Neuronal stem cell (in vitro differentiated cells): ENCODE measurements at regions not wholly inside any gene's neighbourhood (a gene's known extent, or its start where the extent isn't known, plus 50 kb on each side); places are given as distances from the start of the nearest gene placed in this dataset.

ENCODE experiments used
- DNase-seq: peaks from one replicate; pipeline ENCODE4 v3.0.0-alpha.2; 2013; ENCODE audit warnings: low spot score
- H2AFZ ChIP-seq: one replicate; pipeline ENCODE4 v1.6.1; 2013; ENCODE audit warnings: mild to moderate bottlenecking, low read length, inconsistent platforms
- H2AK5ac ChIP-seq: 2 replicates; pipeline ENCODE4 v1.6.1; 2013; ENCODE audit warnings: low read depth, mild to moderate bottlenecking, inconsistent platforms, low read length, moderate library complexity, mixed read lengths
- H2BK120ac ChIP-seq: 2 replicates; pipeline ENCODE4 v1.6.1; 2013; ENCODE audit warnings: low read depth, mild to moderate bottlenecking, inconsistent platforms, low read length, moderate library complexity, mixed read lengths
- H2BK12ac ChIP-seq: one replicate; pipeline ENCODE4 v1.6.1; 2013; ENCODE audit warnings: low read length, inconsistent platforms
- H2BK15ac ChIP-seq: 2 replicates; pipeline ENCODE4 v1.6.1; 2013; ENCODE audit warnings: mild to moderate bottlenecking, low read length, inconsistent platforms, mixed read lengths
- H2BK5ac ChIP-seq: one replicate; pipeline ENCODE4 v1.6.1; 2013; ENCODE audit warnings: inconsistent platforms, mild to moderate bottlenecking, low read length, moderate library complexity
- H3K14ac ChIP-seq: one replicate; pipeline ENCODE4 v1.6.1; 2013; ENCODE audit warnings: low read length, inconsistent platforms
- H3K18ac ChIP-seq: 2 replicates; pipeline ENCODE4 v1.6.1; 2013; ENCODE audit warnings: low read length, inconsistent platforms
- H3K23ac ChIP-seq: 2 replicates; pipeline ENCODE4 v1.6.1; 2013; ENCODE audit warnings: low read depth, mild to moderate bottlenecking, mixed read lengths, low read length, inconsistent platforms; ENCODE audit not compliant: poor library complexity
- H3K27ac ChIP-seq: replicated peaks from 3 replicates; pipeline ENCODE4 v1.5.1; 2013; ENCODE audit warnings: low read length, inconsistent platforms
- H3K27me3 ChIP-seq, 3 experiments: 2 replicates each; pipeline ENCODE4 v1.6.1; 2013; ENCODE audit warnings: low read length in 3 of 3, mild to moderate bottlenecking in 2 of 3, inconsistent platforms in 1 of 3, low read depth in 1 of 3, mixed read lengths in 1 of 3, moderate library complexity in 1 of 3; ENCODE audit not compliant: control insufficient read depth in 3 of 3, insufficient read depth in 3 of 3
- H3K36me3 ChIP-seq, 2 donors: replicated peaks in 1 of 2; 2 replicates each; pipeline ENCODE4 v1.6.1; 2013; ENCODE audit warnings: low read length in 2 of 2; ENCODE audit not compliant: control insufficient read depth in 2 of 2, insufficient read depth in 2 of 2
- H3K4ac ChIP-seq: 2 replicates; pipeline ENCODE4 v1.6.1; 2013; ENCODE audit warnings: inconsistent platforms, mild to moderate bottlenecking, low read length, moderate library complexity
- H3K4me1 ChIP-seq, 2 donors: 1 replicate in 1 of 2; 2 replicates in 1 of 2; pipeline ENCODE4 v1.6.1; 2013; ENCODE audit warnings: low read length in 2 of 2, low read depth in 1 of 2; ENCODE audit not compliant: control insufficient read depth in 2 of 2, insufficient read depth in 1 of 2
- H3K4me2 ChIP-seq: one replicate; pipeline ENCODE4 v1.6.1; 2013; ENCODE audit warnings: mild to moderate bottlenecking, low read length, inconsistent platforms; ENCODE audit not compliant: insufficient read depth, poor library complexity, severe bottlenecking
- H3K4me3 ChIP-seq, 2 donors: 2 replicates each; pipeline ENCODE4 v1.5.1; 2013; ENCODE audit warnings: low read length in 2 of 2, mild to moderate bottlenecking in 2 of 2, inconsistent platforms in 1 of 2, moderate library complexity in 1 of 2
- H3K79me1 ChIP-seq: one replicate; pipeline ENCODE4 v1.6.1; 2013; ENCODE audit warnings: low read depth, mild to moderate bottlenecking, inconsistent platforms, low read length, moderate library complexity
- H3K9ac ChIP-seq: one replicate; pipeline ENCODE4 v1.6.1; 2013; ENCODE audit warnings: mild to moderate bottlenecking, low read depth, low read length, inconsistent platforms; ENCODE audit not compliant: poor library complexity
- H3K9me3 ChIP-seq, 2 donors: replicated peaks in 1 of 2; 2 replicates each; pipeline versions ENCODE3 to v1.6.1; 2013; ENCODE audit warnings: low read length in 2 of 2, mild to moderate bottlenecking in 2 of 2, inconsistent platforms in 1 of 2, low read depth in 1 of 2, mixed read lengths in 1 of 2, moderate library complexity in 1 of 2; ENCODE audit not compliant: control insufficient read depth in 2 of 2, insufficient read depth in 1 of 2
- H4K8ac ChIP-seq: one replicate; pipeline ENCODE4 v1.6.1; 2013; ENCODE audit warnings: low read depth, mild to moderate bottlenecking, inconsistent platforms, low read length, moderate library complexity
- H4K91ac ChIP-seq: one replicate; pipeline ENCODE4 v1.6.1; 2013; ENCODE audit warnings: low read length, low read depth, mild to moderate bottlenecking, inconsistent platforms; ENCODE audit not compliant: poor library complexity
- WGBS, 2 donors: extraction: QIAGEN DNeasy Blood & Tissue Kit; methylation state at CpG; one replicate each; pipeline ENCODE4 v1.1.7; 2013; ENCODE audit warnings: missing lambda C conversion rate in 2 of 2, mixed read lengths in 1 of 2; ENCODE audit not compliant: insufficient read length in 2 of 2, insufficient replicate concordance in 1 of 2; ENCODE audit errors: extremely low coverage in 2 of 2; 5-methylcytosine and 5-hydroxymethylcytosine counted together

DNA sequence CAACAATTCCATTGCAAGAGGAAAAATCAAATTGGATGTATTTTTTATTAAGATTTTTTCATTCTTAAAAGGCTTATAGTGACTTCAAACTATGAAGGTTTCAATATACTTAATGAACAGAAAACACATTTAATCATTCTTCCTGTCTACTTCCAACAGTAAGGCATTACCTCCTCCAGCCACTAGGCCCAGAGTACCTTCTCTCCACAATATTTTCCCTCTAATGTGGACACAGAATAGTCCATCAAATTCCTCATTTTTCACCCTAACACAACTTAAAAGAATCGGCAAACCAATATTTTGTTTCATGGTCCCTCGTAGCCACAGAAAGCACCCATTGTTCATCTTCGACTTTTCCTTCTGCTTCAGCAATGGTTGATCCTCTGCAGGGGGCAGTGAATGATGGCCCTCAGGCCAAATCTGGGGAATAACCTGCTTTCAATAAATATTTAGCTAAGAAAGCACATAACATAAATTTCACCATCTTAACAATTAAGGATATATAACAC, 335.4 kb upstream of the ID4 start:
- no peak overlapping the region for H3K4ac ChIP-seq
- H3K4me3 ChIP-seq, result no peak overlapping the region
- no peak overlapping the region for H3K9ac ChIP-seq
- no peak overlapping the region for H2AK5ac ChIP-seq
- no peak for DNase-seq
- no peak overlapping the region for H3K27ac ChIP-seq
- H3K27me3 ChIP-seq, result no peaks in the 10 kb centered on the region
- no peaks in the 10 kb centered on the region for H3K79me1 ChIP-seq
- H2BK15ac ChIP-seq, result no peak overlapping the region
- no peak overlapping the region for H2BK12ac ChIP-seq
- no peak overlapping the region for H3K23ac ChIP-seq
- WGBS, 2 donors, result no CpG with 5 or more reads among the region's 3 CpGs
- no peaks in the 10 kb centered on the region for H3K36me3 ChIP-seq
- no peaks in the 10 kb centered on the region for H3K4me1 ChIP-seq
- no peaks in the 10 kb centered on the region for H3K9me3 ChIP-seq
- H2AFZ ChIP-seq, result no peak overlapping the region
- H4K91ac ChIP-seq, result no peak overlapping the region
- H4K8ac ChIP-seq, result no peak overlapping the region
- no peak overlapping the region for H3K4me2 ChIP-seq
- H3K18ac ChIP-seq, result no peak overlapping the region
- H2BK120ac ChIP-seq, result no peak overlapping the region
- no peak overlapping the region for H3K14ac ChIP-seq
- H2BK5ac ChIP-seq, result no peak overlapping the region

DNA sequence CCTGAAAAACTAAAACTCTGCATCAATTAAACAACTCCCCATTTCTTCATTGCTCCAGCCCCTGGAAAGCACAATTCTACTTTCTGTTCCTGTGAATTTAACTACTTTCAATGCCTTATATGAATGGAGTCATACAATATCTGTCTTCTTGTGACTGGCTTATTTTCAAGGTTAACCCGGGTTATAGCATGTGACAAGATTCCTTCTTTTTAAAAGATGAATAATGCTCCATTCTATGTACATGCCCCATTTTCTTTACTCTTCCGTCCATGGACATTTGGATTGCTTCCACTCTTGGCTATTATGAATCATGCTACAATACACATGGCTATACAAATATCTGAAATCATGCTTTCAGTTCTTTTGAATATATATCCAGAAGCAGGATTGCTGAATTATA, 334.9 kb upstream of the ID4 start:
- Histone ChIP-seq H4K8ac (no peak overlapping the region), H3K27me3 (no peaks in the 10 kb centered on the region), H3K36me3 (no peaks in the 10 kb centered on the region), H2AK5ac (no peak overlapping the region), H2BK15ac (no peak overlapping the region), H3K4ac (no peak overlapping the region), H3K18ac (no peak overlapping the region), H2BK120ac (no peak overlapping the region), H2BK5ac (no peak overlapping the region), H3K9me3 (peaks cover 0 to 4% of the 10 kb centered on the region in 2 donors), H3K9ac (no peak overlapping the region), H4K91ac (no peak overlapping the region), H3K4me2 (no peak overlapping the region), H3K14ac (no peak overlapping the region), H3K27ac (no peak overlapping the region), H3K4me1 (no peaks in the 10 kb centered on the region), H3K4me3 (no peak overlapping the region), H2BK12ac (no peak overlapping the region), H3K79me1 (no peaks in the 10 kb centered on the region), H2AFZ (no peak overlapping the region), H3K23ac (no peak overlapping the region)
- WGBS, 2 donors, result no CpG with 5 or more reads among the region's 2 CpGs
- no peak for DNase-seq

DNA sequence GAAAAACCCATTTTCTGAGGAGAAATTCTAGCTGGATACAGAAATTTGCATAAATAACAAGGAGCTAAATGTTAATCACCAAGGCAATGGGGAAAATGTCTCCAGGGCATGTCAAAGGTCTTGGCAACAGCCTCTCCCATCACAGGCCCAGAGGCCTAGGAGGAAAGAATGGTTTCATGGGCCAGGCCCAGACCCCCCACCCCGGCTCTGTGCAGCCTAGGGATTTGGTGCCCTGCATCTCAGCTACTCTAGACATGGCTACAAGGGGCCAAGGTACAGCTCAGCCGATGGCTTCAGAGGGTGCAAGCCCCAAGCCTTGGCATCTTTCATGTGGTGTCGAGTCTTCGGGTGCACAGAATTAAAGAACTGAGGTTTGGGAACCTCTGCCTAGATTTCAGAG, 321.2 kb upstream of the ID4 start:
- Histone ChIP-seq H3K18ac (no peak overlapping the region), H2BK5ac (no peak overlapping the region), H2BK15ac (no peak overlapping the region), H4K91ac (no peak overlapping the region), H3K36me3 (no peaks in the 10 kb centered on the region), H3K23ac (no peak overlapping the region), H3K14ac (no peak overlapping the region), H3K9me3 (peaks cover 13 to 32% of the 10 kb centered on the region in 2 donors), H3K4me2 (no peak overlapping the region), H3K4me1 (no peaks in the 10 kb centered on the region), H2AK5ac (no peak overlapping the region), H3K79me1 (no peaks in the 10 kb centered on the region), H2BK120ac (no peak overlapping the region), H4K8ac (no peak overlapping the region), H3K27ac (no peak overlapping the region), H3K4ac (no peak overlapping the region), H3K9ac (no peak overlapping the region), H3K4me3 (no peak overlapping the region), H2BK12ac (no peak overlapping the region), H2AFZ (no peak overlapping the region), H3K27me3 (no peaks in the 10 kb centered on the region)
- WGBS, 2 donors, result no CpG with 5 or more reads among the region's 4 CpGs
- DNase-seq, result no peak

DNA sequence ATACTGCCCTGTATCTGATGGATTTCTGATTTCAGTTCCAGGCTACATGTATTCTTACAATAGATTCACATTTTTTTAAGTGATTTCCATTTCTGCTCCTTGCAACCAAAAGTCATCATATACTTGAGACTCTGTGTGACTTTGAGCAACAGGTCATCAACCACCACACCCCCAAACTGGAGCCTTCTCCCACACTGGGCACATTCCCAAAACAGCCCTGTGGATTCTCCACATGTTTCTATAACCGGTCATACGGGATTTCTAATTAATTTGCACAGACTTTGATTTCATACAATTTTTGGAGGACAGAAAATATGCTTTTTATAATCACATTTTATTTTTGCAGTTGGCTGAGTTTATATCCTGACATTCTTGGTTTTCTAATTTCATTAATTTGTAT, 317.2 kb upstream of the ID4 start:
- H4K91ac ChIP-seq, result no peak overlapping the region
- H3K27ac ChIP-seq, result no peak overlapping the region
- no peak overlapping the region for H3K4ac ChIP-seq
- no CpG with 5 or more reads among the region's 2 CpGs for WGBS, 2 donors
- no peaks in the 10 kb centered on the region for H3K27me3 ChIP-seq
- peaks cover 7 to 21% of the 10 kb centered on the region in 2 donors for H3K9me3 ChIP-seq
- no peak overlapping the region for H2BK15ac ChIP-seq
- H3K18ac ChIP-seq, result no peak overlapping the region
- H3K4me1 ChIP-seq, result no peaks in the 10 kb centered on the region
- H2AK5ac ChIP-seq, result no peak overlapping the region
- H3K4me3 ChIP-seq, result no peak overlapping the region
- no peak overlapping the region for H2AFZ ChIP-seq
- H3K9ac ChIP-seq, result no peak overlapping the region
- no peak overlapping the region for H3K23ac ChIP-seq
- no peaks in the 10 kb centered on the region for H3K79me1 ChIP-seq
- no peak overlapping the region for H2BK12ac ChIP-seq
- no peak overlapping the region for H3K14ac ChIP-seq
- no peaks in the 10 kb centered on the region for H3K36me3 ChIP-seq
- no peak for DNase-seq
- H2BK120ac ChIP-seq, result no peak overlapping the region
- no peak overlapping the region for H2BK5ac ChIP-seq
- no peak overlapping the region for H3K4me2 ChIP-seq
- no peak overlapping the region for H4K8ac ChIP-seq
